Esophagus squamous epithelium (tissue), 5 donors: ENCODE measurements at regions not wholly inside any gene's neighbourhood (a gene's known extent, or its start where the extent isn't known, plus 50 kb on each side); places are given as distances from the start of the nearest gene placed in this dataset.
"Not testable (repeated sequence)": the region's sequence is repeated elsewhere in the genome, so short reads cannot be mapped to it uniquely, and the experiment has no call there.

Experiments used
- DNase-seq: peaks from one replicate; lab custom pipeline; 2025; lab: John Stamatoyannopoulos, UW
- H3K27ac ChIP-seq, 4 donors: fragments of 200-600 bp; sonication (generic); one replicate each; pipeline ENCODE4 v1.5.1; 2016 to 2019; ENCODE audit warnings: mild to moderate bottlenecking in 1 of 4
- H3K27me3 ChIP-seq, 4 donors: fragments of 200-600 bp; sonication (generic); 1 replicate in 3 of 4; 2 replicates in 1 of 4; pipeline versions ENCODE4 v1.5.1 to v1.6.0; 2017 to 2021; ENCODE audit warnings: antibody characterized with exemption in 1 of 4
- H3K36me3 ChIP-seq, 3 donors: fragments of 200-600 bp; sonication (generic); one replicate each; pipeline ENCODE4 v1.5.1; 2016 to 2019
- H3K4me1 ChIP-seq, 3 donors: fragments of 200-600 bp; sonication (generic); one replicate each; pipeline ENCODE4 v1.5.1; 2017 to 2019
- H3K4me3 ChIP-seq, 4 donors: fragments of 200-600 bp; sonication (generic); 1 replicate in 3 of 4; 2 replicates in 1 of 4; pipeline ENCODE4 v1.5.1; 2016 to 2019; ENCODE audit warnings: mild to moderate bottlenecking in 2 of 4, moderate library complexity in 1 of 4
- H3K9me3 ChIP-seq, 3 donors: fragments of 200-600 bp; sonication (generic); one replicate each; pipeline ENCODE4 v1.5.1; 2016 to 2019
- POLR2A ChIP-seq, 4 donors: fragments of 450-650 bp; IDR thresholded peaks; one replicate each; pipeline ENCODE4 v1.6.1; 2017; ENCODE audit warnings: antibody characterized with exemption in 4 of 4, mild to moderate bottlenecking in 4 of 4, moderate library complexity in 3 of 4
- WGBS, 2 donors: methylation state at CpG; one replicate each; pipeline ENCODE4 v1.1.5; 2018; 5-methylcytosine and 5-hydroxymethylcytosine counted together
- intact Hi-C: fragments of 100-400 bp; cut with DNase I; formaldehyde crosslinking; loops from one replicate; pipeline ENCODE4 v1.15.0; 2022
- TF ChIP-seq, protein P1 (sequence below), 6 experiments: fragments of 450-650 bp in 4 of 6; fragments of 200-600 bp in 2 of 6; sonication (generic) in 2 of 6; IDR thresholded peaks; one replicate each; pipeline ENCODE4 v1.5.1; 2016 to 2019; ENCODE audit warnings: antibody characterized with exemption in 6 of 6, mild to moderate bottlenecking in 4 of 6, moderate library complexity in 4 of 6
- donor health status: DM: yes; HTN: yes; CAD: no.

DNA sequence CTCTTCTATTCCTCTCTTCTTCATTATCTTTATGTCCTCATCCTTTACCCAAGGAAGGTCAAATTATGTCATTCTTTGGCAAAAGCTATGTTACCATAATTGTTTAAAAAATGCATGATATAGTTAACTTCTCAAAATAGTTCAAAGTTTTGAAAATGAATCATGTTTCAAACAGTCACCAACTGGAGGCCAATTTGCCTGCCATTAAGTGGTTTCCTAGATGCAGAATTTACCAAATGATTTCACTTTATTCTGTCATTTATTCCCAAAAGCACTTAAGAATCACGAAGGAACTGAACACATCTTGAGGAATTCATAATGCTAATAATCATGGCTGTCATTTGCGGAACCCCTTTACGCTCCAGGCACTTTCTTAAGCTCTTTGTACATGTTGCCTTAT is 190.9 kb upstream of the CDH11 start:
- Histone ChIP-seq H3K4me3 (no peak overlapping the region), H3K36me3 (no peaks in the 10 kb centered on the region), H3K27ac (no peak overlapping the region), H3K27me3 (no peaks in the 10 kb centered on the region), H3K9me3 (no peaks in the 10 kb centered on the region), H3K4me1 (peaks cover 0 to 5% (median 0%) of the 10 kb centered on the region in 3 donors)
- intact Hi-C loops, result no loop called here
- TF ChIP-seq POLR2A (IDR thresholded peaks at IDR 0.05), result no peak
- TF ChIP-seq, protein P1, sequence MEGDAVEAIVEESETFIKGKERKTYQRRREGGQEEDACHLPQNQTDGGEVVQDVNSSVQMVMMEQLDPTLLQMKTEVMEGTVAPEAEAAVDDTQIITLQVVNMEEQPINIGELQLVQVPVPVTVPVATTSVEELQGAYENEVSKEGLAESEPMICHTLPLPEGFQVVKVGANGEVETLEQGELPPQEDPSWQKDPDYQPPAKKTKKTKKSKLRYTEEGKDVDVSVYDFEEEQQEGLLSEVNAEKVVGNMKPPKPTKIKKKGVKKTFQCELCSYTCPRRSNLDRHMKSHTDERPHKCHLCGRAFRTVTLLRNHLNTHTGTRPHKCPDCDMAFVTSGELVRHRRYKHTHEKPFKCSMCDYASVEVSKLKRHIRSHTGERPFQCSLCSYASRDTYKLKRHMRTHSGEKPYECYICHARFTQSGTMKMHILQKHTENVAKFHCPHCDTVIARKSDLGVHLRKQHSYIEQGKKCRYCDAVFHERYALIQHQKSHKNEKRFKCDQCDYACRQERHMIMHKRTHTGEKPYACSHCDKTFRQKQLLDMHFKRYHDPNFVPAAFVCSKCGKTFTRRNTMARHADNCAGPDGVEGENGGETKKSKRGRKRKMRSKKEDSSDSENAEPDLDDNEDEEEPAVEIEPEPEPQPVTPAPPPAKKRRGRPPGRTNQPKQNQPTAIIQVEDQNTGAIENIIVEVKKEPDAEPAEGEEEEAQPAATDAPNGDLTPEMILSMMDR (IDR thresholded peaks at IDR 0.05), result no peak
- DNase-seq, result no peak
- 49 to 75% methylated on average over 3 of the region's 3 CpGs for WGBS, 2 donors

DNA sequence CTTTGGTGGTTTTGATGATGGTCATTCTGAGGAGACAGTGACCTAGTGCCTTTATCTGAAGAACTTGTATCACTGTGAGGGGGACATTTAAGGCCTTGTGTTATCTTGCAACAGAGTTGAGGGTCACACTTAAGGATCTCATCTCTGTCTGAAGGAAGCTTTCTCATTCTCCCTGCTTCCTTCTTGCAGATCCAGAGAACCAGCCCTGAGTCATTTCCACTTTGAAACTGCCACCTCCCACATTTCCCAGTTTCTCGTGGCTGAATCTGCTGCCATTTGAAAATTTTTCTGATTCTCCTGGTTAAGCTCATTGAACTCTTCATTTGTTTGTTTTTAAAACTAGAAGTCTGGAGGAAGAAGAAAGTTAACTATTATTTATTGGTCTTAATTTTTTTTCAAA is 190.2 kb upstream of the CDH11 start:
- H3K4me3 ChIP-seq, result no peak overlapping the region
- TF ChIP-seq, protein P1 (IDR thresholded peaks at IDR 0.05), result no peak
- TF ChIP-seq POLR2A (IDR thresholded peaks at IDR 0.05), result no peak
- H3K9me3 ChIP-seq, result no peaks in the 10 kb centered on the region
- H3K4me1 ChIP-seq, result peaks cover 0 to 5% (median 0%) of the 10 kb centered on the region in 3 donors
- 6 to 24% methylated on average over 1 of the region's 1 CpG for WGBS, 2 donors
- intact Hi-C loops, result no loop called here
- H3K27me3 ChIP-seq, result no peaks in the 10 kb centered on the region
- no peak for DNase-seq
- no peaks in the 10 kb centered on the region for H3K36me3 ChIP-seq
- H3K27ac ChIP-seq, result no peak overlapping the region

DNA sequence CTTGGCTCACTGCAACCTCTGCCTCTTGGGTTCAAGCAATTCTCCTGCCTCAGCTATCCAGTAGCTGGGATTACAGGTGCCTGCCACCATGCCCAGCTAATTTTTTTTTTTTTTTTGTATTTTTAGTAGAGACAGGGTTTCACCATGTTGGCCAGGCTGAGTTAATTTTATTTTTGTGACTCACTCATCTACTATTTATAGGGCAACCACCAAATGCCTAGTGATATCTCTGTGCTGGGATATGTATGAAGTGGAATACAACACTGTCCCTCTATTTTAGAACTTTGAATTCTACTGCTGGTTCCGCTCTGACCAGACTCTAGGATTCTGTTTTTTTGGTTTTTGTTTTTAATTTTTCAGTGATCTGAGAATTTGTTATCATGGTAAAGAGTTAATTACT is 188.6 kb upstream of the CDH11 start:
- H3K4me1 ChIP-seq, H3K4me3 ChIP-seq, H3K27me3 ChIP-seq, H3K9me3 ChIP-seq, DNase-seq, intact Hi-C loops, H3K27ac ChIP-seq, H3K36me3 ChIP-seq: not testable (repeated sequence)
- WGBS, 2 donors, result 76 to 79% methylated on average over 1 of the region's 1 CpG

DNA sequence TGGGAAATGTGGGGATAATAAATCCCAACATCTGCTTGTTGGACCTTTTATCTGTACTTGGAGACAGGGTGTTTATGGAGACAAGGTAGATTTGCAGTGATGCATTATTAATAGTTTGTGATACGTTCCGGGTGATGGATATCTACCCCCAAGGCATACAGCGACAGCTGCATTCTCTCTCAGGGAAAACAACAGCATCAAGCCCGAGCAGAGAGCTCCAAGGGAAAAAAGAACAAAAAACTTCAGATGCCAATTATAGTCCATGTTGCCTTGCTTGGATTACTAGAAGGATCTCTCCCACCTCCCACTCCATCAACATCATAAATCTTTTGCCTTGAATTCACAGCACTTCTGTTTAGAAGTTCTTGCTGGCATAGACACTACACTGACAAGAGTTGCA is 187.5 kb upstream of the CDH11 start:
- Histone ChIP-seq H3K36me3 (no peaks in the 10 kb centered on the region), H3K9me3 (no peaks in the 10 kb centered on the region), H3K4me1 (no peaks in the 10 kb centered on the region), H3K4me3 (no peak overlapping the region), H3K27me3 (no peaks in the 10 kb centered on the region), H3K27ac (no peak overlapping the region)
- 28 to 48% methylated on average over 4 of the region's 4 CpGs for WGBS, 2 donors
- intact Hi-C loops, result no loop called here
- TF ChIP-seq, protein P1 (IDR thresholded peaks at IDR 0.05), result no peak
- no peak for TF ChIP-seq POLR2A (IDR thresholded peaks at IDR 0.05)
- DNase-seq, result no peak

DNA sequence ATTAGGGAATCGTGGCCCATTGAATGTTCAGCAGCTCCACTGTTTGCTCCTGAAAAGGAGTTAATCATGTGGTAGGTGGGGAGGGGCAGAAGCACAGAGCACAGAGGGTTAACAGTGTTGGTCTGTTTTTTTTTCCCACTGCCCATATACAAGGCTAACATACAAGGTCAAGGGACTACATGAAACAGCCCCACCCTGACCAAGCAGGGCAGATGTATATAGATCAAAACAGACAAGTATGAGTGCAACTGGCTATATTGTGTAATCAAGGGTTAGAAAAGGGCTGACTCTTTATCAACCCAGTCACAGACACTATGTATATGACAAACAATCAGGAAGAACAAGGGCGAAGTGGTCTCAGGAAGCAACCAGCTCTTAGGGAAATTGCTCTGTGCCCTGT is 186.6 kb upstream of the CDH11 start:
- no peaks in the 10 kb centered on the region for H3K4me1 ChIP-seq
- no peaks in the 10 kb centered on the region for H3K9me3 ChIP-seq
- WGBS, 2 donors, result 35 to 64% methylated on average over 2 of the region's 2 CpGs
- H3K36me3 ChIP-seq, result no peaks in the 10 kb centered on the region
- intact Hi-C loops, result no loop called here
- no peaks in the 10 kb centered on the region for H3K27me3 ChIP-seq
- no peak overlapping the region for H3K4me3 ChIP-seq
- H3K27ac ChIP-seq, result no peak overlapping the region
- TF ChIP-seq, protein P1 (IDR thresholded peaks at IDR 0.05), result no peak
- TF ChIP-seq POLR2A (IDR thresholded peaks at IDR 0.05), result no peak
- DNase-seq, result no peak

DNA sequence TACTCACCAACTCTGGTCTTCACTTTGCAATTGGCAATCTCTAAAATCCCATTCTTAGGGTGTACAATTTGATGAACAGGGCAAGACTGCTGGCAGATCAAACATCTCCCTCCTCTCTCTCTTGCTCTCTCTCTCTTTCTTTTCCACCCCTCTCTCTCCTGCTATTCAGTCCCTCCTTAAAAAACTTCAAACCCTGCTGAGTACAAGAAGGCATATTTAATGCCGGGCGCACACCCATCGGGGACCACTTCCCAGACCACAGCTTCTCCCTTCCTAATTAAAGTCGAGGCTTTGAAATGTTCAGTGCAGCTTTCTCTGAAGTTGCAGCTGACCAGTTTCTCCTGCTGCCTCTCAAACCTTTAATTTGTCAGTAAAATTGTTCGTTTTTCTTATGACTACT is 185.4 kb upstream of the CDH11 start:
- TF ChIP-seq, protein P1 (IDR thresholded peaks at IDR 0.05), result no peak
- TF ChIP-seq POLR2A (IDR thresholded peaks at IDR 0.05), result no peak
- no peak overlapping the region for H3K4me3 ChIP-seq
- no peak for DNase-seq
- intact Hi-C loops, result no loop called here
- H3K27me3 ChIP-seq, result no peaks in the 10 kb centered on the region
- no peak overlapping the region for H3K27ac ChIP-seq
- no peaks in the 10 kb centered on the region for H3K4me1 ChIP-seq
- no peaks in the 10 kb centered on the region for H3K9me3 ChIP-seq
- WGBS, 2 donors, result 81 to 90% methylated on average over 4 to 5 of the region's 5 CpGs
- no peaks in the 10 kb centered on the region for H3K36me3 ChIP-seq
